SK-N-SH (cell line): ENCODE measurements at regions not wholly inside any gene's neighbourhood (a gene's known extent, or its start where the extent isn't known, plus 50 kb on each side); places are given as distances from the start of the nearest gene placed in this dataset.

Source experiments
- FOSL2 ChIP-seq: IDR thresholded peaks from 2 replicates; pipeline ENCODE4 v1.4.0; 2012; ENCODE audit warnings: low read depth, mild to moderate bottlenecking, moderate library complexity, borderline replicate concordance
- JUND ChIP-seq: IDR thresholded peaks from 2 replicates; pipeline ENCODE4 v1.4.0; 2012
- POLR2AphosphoS5 ChIP-seq: IDR thresholded peaks from 2 replicates; pipeline ENCODE4 v1.6.1; 2012; ENCODE audit warnings: low read depth, low read length
- RFX5 ChIP-seq: IDR thresholded peaks from 2 replicates; pipeline ENCODE4 v1.6.1; 2012; ENCODE audit warnings: mild to moderate bottlenecking, improper control_type of control experiment, low read length
- TF ChIP-seq, protein P1 (sequence below): IDR thresholded peaks from 2 replicates; pipeline ENCODE4 v1.6.1; 2012; ENCODE audit warnings: mild to moderate bottlenecking, low read depth, low read length, moderate library complexity
- TF ChIP-seq, protein P2 (sequence below): fragments of 200-600 bp; sonication (generic); IDR thresholded peaks from 2 replicates; pipeline ENCODE4 v1.6.1; 2017; ENCODE audit warnings: antibody characterized with exemption, mild to moderate bottlenecking, moderate library complexity

DNA sequence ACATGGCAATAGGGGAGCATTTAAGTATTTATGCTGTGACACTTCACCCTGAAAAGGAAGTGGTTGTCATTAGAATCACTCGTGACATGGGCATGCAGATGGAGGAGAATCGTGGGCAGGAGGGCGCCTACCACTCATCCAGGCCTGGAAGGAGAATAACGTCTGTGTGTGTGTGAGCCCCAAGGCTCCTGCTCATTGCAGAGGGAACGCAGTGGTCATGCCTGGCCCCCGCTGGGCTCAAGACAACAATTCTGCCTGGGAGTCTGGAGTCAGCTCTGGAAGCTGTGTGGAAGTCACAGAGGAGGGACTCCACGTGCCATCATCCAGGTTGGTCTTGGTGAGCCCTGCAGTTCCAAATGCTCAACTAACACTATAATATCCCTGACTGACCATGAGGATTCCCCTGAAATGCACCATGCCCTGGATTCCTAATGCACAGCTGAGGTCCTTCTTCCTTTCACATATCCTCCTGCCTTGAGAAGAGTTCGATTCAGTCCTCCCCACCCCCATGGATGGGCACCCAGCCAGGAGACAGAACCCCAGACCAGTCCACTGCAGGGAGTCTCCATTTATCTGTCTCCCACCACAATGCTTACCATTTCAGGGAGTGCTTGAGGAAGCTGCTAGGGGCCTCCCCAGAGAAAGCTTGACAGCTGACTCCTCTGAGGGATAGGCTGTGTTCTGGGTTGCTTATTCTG is 446.9 kb upstream of the B3GAT1 start:
- TF ChIP-seq JUND (no peak), RFX5 (no peak), POLR2AphosphoS5 (no peak), FOSL2 (no peak)
- TF ChIP-seq, protein P1, sequence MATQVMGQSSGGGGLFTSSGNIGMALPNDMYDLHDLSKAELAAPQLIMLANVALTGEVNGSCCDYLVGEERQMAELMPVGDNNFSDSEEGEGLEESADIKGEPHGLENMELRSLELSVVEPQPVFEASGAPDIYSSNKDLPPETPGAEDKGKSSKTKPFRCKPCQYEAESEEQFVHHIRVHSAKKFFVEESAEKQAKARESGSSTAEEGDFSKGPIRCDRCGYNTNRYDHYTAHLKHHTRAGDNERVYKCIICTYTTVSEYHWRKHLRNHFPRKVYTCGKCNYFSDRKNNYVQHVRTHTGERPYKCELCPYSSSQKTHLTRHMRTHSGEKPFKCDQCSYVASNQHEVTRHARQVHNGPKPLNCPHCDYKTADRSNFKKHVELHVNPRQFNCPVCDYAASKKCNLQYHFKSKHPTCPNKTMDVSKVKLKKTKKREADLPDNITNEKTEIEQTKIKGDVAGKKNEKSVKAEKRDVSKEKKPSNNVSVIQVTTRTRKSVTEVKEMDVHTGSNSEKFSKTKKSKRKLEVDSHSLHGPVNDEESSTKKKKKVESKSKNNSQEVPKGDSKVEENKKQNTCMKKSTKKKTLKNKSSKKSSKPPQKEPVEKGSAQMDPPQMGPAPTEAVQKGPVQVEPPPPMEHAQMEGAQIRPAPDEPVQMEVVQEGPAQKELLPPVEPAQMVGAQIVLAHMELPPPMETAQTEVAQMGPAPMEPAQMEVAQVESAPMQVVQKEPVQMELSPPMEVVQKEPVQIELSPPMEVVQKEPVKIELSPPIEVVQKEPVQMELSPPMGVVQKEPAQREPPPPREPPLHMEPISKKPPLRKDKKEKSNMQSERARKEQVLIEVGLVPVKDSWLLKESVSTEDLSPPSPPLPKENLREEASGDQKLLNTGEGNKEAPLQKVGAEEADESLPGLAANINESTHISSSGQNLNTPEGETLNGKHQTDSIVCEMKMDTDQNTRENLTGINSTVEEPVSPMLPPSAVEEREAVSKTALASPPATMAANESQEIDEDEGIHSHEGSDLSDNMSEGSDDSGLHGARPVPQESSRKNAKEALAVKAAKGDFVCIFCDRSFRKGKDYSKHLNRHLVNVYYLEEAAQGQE, result no peak
- TF ChIP-seq, protein P2, sequence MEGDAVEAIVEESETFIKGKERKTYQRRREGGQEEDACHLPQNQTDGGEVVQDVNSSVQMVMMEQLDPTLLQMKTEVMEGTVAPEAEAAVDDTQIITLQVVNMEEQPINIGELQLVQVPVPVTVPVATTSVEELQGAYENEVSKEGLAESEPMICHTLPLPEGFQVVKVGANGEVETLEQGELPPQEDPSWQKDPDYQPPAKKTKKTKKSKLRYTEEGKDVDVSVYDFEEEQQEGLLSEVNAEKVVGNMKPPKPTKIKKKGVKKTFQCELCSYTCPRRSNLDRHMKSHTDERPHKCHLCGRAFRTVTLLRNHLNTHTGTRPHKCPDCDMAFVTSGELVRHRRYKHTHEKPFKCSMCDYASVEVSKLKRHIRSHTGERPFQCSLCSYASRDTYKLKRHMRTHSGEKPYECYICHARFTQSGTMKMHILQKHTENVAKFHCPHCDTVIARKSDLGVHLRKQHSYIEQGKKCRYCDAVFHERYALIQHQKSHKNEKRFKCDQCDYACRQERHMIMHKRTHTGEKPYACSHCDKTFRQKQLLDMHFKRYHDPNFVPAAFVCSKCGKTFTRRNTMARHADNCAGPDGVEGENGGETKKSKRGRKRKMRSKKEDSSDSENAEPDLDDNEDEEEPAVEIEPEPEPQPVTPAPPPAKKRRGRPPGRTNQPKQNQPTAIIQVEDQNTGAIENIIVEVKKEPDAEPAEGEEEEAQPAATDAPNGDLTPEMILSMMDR, result no peak
